Stimulated activated CD8-positive, alpha-beta memory T cell treated with anti-CD3 and anti-CD28 coated beads, Interleukin-7, amount 100 ng/mL, for 1 hour (primary cell): ENCODE measurements at regions not wholly inside any gene's neighbourhood (a gene's known extent, or its start where the extent isn't known, plus 50 kb on each side); places are given as distances from the start of the nearest gene placed in this dataset.

Source experiments
- DNase-seq, 2 donors: peaks; one replicate each; pipeline ENCODE4 v3.0.0-alpha.2; 2020; ENCODE audit warnings: low read depth in 2 of 2

DNA sequence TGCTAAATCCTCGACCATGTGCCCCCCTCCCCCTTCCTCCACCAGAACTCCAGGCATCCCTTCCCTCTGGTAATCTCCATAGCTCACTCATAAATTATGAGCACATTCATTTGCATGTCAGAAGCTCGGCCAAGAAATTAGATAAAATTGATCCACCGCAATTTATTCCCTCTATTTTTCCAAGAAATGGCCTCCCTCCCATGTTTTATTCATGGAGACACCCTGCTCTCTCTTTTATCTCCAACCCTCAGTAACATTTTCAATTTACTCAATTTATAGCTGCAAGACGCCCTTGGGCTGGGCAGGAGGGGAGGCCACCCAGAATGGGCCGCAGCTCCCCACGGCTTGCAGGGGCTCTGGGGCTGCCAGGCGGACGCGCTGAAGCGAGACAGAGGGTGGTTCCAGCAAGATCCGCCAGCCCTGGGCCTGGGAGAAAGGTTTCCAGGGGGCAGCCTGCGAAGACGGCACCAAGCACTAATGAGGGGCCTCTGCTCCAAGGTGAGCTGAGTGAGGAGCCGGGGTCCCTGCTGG is 54.7 kb upstream of the ZNF423 start:
- DNase-seq: no peak

DNA sequence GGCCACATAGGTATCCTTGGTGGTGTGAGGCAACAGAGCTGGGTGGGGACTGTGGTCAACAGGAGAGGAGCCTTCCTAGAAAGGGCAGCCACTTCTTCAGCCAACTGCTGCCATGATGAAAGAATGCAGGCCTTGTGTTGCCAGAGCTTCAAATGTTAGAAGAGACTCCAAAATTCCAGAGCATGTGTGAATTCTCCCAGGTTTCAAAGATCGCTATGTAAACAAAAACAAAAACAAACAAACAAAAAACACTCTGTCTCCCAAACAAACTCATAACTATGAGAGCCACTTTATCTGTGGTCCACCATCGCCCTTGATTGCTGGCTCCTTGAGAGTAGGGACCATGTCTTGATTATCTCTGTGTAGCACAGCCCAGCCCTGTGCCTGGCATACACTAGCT is 55.5 kb upstream of the ZNF423 start:
- no peak for DNase-seq

DNA sequence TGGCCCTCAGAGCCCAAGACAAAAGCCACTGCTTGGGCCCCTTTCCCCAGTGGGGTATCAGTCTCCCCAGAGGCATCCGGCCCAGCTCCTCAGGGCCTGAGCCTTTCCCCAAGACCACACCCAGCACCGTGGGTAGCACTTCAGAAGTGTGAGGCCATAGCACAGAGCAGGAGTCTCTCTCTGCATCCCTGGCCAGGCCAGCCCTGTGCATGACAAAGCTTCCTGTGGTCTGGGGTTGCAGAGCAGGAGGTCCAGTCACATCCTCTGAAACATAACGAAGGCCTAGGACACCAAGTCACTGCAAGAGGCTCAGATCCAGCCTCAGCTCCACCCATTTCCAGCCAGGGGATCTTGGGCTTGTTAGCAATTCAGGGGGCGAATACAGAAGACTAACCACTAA is 56.8 kb upstream of the ZNF423 start:
- no peak for DNase-seq

DNA sequence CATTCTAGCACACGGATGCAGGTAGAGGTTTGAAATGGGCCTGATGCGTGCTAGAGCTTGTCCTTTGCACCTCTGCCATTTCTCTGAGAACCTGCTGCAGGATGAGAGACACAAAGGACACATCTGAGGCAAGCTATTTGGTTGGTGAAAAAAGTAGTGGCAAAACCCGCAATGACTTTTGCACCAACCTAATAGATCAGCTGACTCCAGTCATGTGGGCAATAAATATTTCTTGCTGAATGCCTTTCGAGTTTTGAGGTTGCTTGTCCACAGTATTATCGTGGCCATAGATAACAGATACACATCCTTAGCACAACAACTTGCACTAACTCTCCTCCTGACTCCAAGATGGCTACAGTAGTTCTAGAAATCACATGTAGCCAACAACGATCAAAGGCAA is 57.8 kb upstream of the ZNF423 start:
- DNase-seq: no peak

DNA sequence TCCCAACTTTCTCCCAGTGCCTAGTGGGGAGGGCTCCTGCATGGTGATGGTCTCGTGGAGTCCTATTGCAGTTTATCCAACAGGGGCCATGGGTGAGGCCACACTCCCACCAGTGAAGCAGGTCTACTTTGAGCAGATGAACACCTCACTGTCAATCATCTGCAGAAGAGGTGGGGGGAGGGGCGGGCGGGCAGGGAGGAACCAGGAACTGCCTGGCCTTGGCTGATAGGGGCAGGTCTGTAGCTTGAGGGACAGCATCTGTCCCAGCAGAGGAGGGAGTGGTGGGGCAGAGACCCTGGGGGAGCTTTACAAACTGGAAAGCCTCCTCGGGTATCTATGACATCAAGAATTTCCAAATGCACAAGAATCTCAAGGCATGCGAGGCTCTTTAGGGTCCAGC is 58.7 kb upstream of the ZNF423 start:
- DNase-seq: no peak

DNA sequence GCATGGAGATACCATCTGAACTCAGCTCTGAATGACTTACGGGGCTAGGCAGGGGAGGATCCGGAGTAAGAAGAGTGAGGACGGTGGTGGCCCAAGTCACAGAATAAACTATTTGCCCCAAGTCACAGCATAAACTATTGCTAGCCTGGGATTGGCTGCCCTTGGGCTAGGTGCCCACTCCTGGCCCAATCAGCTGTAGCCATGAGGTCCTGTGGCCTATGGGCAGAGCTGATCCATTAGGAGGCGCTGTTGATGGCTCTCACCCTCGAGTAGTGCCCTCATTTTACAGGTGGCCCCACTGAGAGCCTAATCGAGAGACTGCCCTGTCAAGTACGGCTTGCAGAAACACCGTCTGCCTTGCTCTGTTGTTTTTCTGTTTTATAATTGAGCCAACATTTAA is 62.3 kb upstream of the ZNF423 start:
- DNase-seq: no peak

DNA sequence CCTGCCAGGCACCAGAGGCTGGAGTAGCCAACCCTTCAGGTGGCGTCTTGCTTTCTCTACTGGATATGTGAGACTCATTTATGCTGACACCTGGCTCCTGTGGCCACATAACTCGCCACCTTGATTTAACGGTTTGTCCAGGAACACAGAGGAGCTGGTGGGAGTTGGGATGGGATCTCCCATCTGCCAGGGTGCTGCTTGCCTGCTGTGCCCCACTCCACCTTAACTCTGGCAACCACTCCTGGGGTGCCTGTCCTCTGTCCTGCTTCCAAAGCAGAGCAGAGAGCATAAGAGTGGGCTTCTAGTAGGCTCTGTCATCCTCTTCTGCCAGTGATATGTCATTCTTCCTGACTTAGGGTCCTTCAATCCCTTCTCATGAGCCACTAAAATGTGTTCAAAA is 63.4 kb upstream of the ZNF423 start:
- DNase-seq: no peak

DNA sequence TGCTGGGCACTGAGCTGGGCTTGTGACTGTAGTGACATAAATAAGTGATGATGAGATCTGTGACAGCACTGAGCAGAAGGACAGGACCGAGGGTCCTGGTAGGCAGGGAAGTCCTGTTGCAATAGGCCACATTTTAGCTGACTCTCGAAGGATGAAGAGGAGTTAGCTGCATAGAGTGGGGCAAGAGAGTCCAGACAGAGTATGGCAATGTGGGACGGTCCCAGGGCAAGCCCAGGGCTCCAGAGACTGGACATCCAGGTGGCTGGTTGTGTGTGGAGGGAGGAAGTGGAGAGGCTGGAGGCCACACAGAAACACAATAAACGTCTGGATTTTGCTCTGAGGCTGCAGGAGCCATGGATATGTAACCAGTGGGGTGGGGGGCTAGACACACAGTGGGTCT is 64.5 kb upstream of the ZNF423 start:
- DNase-seq: no peak

DNA sequence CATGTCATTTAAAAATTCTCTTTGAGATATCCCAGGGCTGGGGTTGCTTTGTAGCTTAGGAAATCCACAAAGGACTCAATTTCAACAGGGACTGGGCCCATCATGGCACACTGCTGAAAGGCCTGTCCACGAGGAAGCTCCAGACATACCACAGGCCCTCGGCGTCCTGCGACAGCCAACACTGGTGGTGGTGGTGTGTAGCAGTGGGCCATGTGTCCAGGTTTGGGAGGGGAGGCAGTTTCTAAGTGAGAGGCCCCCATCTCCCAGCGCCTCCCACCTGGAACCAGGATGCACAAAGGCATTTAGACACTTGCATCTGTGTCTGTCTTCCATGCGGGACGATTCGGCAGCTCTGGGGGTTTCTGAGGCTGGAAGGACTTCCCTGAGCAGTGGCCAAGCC is 65.2 kb upstream of the ZNF423 start:
- no peak for DNase-seq

DNA sequence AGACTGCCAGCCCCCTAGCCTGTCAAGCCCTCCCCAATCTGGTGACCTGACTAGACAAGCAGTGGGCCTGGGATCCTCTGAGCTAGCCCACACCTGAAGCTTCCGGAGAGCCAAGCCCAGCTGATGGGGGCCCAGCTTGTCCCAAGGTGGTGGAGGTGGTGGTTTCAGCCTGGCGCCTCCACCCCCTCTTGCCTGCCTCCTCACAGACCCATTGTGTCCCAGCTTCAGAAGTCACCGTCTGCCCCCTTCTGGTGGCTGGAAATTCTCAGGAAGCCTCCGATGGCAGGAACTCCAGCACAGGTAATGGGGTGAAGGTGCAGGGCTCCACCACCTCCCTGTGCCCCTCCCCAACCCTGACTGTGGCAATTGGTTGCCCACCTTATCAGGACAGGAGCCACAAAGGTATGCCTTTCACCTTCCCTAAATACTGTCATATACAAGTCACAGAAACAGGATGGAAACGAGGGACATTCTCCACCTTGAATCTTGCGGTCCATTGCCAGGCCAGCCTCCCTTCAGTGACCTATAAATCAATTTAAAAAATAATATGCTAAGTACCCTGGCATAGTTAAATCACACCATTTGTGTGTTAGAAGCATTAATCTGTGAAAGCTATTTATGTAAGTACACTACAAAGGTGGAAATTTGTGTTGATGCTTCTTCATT is 66.0 kb upstream of the ZNF423 start:
- DNase-seq: peak; percentile 2 to 9

DNA sequence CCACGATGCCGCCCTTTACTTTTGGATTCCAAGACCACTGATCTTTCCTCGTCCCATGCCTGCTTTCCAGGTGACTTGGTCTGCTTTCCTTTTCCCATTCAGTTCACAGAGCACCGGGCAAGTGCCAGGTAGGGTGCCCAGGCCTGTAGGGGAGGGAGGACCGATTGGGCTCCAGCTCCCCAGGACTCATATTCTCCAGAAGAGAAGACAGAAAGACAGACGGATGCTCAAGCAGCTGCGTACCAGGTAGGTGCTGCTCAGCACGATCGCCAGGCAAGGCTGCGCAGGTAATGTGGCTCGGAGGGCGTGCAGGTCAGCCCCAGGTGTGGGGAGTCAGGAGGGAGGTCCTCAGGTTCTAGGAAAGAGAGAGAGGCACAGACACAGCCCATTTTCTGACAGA is 67.5 kb upstream of the ZNF423 start:
- DNase-seq: no peak

DNA sequence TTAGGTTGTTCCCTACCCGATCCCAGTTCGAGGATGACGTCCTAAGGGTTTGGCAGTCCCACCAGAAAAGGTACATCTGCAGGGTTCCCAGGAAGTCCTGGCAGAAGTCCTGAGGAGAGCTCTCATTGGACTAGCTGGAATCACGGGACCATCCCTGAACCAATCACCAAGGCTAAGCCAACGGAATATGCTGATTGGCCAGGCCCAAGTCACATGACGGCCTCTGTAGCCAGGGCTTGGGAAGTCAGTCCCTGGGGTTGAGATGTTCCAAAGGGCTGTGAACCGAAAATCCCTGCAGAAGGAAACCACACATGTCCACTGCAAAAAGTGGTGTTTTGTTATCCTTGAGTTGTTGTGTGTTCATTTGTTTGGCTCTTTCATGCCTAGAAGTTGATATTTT is 68.2 kb upstream of the ZNF423 start:
- no peak for DNase-seq

DNA sequence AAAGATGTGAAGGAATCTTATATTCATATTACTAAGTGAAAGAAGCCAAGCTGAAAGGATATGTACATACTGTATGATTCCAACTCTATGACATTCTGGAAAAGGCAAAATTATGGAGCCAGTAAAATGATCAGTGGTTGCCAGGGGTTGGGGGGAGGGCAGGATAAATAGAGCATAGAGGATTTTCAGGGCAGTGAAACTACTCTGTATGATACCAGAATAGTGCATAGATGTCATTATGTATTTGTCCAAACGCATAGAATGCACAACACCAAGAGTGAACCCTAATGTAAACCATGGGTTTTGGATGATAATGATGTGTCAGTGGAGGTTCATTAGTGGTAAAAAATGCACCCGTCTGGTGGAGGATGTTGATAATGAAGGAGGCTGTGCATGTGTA is 71.0 kb upstream of the ZNF423 start:
- no peak for DNase-seq

DNA sequence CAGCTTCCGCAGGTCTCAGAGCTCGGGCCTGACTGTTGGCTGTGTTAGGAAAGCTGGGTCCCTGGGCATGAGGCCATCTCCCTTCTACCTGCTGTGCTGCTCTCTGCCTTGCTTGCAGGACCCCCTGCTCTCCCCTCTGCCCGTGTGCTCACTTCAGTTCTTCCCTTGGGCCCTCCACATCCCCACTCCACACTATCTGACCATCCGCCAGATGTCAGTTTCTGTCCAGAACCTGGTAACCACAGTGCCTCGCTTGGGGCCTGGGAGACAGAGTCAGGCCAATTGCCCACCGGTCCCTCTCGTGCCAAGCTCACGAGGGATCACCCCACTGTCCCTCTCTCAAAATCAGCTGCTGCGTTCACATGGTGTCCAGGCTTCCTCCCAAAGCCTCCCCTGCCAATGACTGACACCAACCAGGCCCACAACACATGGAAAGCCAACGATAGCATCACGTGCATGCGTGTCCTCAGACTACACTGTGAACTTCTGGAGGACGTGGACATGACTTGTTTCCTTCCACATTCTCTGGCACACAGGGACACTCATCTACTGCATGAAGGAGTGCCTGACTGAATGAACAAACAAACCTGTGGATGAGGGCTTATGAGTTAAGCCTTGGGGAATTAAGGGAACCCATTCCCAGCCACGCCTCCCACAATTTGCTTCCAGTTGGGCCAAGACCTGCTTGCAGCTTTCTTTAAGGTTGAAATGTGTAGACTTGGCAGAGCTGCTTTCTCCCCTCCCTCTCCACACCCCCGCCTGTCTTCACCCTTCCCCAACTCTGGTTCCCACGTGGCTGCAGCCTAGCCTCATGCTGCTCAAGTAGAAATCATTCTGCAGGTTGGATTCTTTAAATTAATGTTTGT is 72.5 kb upstream of the ZNF423 start:
- no peak for DNase-seq

DNA sequence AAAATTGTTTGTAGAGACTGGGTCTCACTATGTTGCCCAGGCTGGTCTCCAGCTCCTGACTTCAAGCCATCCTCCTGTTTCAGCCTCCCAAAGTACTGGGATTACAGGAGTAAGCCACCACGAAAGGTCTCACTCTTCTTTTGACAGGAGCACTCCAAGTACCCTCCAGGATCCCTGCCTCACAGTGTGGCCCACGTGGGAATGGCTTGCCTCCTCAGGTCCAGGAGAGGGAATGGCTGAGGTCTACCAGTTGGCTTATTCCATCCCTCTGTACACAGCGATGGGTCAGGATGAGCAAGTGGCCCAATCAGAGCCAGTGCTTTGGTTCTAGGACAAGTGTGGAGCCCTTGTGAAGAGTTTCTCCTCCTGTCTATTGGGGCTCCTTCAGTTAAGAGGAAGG is 73.7 kb upstream of the ZNF423 start:
- DNase-seq: no peak

DNA sequence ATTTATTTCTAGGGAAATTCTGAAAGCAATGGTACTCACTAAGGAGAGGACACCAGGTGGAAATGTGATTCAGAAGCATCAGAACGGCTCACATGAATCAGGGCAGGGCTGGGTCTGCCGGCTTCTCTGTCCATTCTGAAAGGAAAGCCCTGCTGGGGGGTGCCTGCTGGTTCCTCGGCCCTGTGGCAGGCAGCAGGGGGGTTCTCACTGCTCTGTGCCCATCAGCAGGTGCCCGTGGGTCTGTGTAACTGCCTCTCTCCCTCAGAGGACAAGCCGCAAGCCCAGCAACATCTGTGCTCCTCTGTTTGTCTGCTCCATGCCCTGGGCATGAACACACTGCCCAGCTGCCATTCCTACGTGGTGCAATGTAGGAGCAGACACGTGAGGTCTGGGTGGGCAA is 74.9 kb upstream of the ZNF423 start:
- no peak for DNase-seq

DNA sequence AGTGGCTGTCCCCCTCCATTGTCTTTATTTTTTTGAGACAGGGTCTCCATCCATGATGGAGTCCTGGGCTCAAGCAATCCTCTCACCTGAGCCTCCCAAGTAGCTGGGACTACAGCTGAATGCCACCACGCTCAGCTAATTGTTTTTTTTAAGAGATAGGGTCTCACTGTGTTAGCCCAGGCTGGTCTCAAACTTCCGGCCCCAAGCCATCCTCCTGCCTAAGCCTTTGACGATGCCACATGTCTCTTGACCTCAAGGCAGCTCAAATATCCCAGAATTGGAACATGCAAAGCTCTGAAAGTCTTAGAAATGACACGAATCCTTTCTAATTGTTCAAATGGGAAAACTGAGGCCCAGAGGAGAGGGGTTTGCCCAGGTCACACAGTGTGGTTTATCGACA is 75.4 kb upstream of the ZNF423 start:
- DNase-seq: no peak

DNA sequence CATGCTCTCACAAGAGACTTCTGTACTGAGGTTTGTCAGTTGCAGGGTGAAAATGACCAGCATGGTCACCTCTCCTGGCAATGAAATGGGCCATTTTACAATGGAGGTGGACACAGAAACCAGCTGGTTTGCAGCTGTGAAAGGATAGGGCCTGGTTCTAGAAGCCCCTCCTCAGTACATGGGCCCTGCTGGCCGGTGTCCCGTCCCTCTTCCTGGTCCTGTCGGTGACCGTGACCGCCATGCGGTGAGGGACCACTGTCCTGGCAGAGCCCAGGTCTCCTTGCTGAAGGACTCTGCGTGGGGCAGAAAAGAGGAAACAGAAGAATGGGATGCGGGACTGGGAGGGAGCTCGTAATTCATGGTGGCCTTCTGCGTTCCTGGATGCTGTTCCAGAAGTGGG is 76.0 kb upstream of the ZNF423 start:
- no peak for DNase-seq

DNA sequence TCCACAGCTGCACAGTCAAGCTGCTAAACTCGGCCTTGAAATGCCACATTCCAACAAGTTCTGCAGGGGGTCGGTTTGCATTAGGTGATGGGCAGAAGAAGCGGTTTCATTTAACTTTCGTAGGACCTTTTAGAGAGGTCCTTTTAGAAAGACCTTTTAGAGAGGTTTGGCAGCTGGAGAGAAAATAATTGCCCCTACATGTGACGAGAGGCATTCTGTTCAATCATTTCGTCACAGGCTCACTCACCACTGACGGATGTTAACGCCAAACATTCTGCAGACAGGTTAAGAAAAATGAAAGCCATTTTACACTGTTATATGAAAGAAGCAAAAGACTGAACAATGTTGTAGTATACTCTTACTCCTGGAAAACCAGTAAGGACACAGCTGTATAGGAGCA is 76.5 kb upstream of the ZNF423 start:
- DNase-seq: no peak

DNA sequence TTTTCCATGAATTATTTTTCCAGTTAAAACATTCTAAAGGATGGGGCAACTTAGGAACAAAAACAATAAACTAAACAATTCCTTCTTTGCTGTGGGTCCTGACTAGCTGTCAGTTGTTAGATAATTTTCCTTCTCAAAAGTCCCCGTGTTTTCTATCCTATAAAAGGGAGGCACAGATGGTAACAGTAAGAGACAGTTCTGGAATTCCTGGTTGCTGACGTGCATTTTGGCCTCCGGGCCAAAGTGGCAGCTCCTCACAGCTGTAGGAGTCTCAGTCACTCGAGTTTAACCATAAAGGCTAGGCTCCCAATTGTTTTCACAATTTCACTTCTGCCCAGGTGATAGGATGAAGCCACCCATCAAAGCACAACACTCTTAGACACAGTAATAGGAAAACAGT is 77.0 kb upstream of the ZNF423 start:
- DNase-seq: no peak

DNA sequence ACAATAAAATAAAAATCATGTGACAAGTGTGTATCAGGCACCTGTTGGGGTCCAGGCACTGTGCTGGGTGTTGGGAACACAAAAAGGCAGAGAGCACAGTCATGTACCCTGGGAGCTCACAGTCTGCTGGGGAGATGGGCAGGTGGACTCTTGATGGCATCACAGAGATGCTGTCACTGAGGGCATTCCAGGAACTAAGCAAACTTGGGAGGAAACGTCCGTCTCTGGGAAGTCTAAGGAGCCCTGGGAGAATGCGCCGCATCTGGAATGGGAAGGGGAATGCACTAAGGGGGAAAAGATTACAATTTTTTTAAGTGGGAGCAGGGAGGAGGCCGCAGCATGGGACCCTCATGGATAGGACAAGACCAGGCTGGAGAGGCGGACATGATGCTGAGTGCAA is 80.9 kb upstream of the ZNF423 start:
- no peak for DNase-seq

DNA sequence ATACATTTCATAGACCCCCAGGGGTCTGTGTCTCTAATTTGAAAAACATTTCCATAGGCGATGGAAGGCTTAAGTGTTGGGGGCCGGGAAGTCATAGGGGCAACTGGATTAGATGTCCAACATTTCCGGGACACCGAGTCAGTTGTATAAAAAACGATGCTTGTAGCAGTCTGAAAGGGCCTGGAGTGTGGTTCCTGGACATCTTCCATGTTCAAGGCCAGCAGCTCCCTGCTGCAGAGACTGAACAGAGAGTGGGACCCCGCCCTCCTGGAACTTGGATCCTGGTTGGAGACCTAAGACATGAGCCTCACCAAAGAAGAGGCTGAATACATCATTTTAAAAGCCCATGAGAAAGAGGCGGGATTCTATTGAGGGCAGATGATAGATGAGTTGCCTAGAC is 82.0 kb upstream of the ZNF423 start:
- no peak for DNase-seq

DNA sequence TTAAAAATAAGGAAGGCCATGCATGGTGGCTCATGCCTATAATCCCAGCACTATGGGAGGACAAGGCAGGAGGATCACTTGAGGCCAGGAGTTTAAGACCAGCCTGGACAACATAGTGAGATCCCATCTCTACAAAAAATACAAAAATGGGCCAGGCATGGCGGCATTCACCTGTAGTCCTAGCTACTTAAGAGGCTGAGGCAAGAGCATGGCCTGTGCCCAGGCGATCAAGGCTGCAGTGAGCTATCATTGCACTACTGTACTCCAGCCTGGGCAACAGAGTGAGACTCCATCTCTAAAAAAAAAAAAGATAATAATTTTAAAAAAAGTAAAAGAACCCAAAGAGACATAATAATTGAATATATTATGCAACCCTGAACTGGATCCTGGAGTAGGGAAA is 83.6 kb upstream of the ZNF423 start:
- DNase-seq: no peak
